Lower leg skin (tissue), 3 donors: ENCODE measurements at regions not wholly inside any gene's neighbourhood (a gene's known extent, or its start where the extent isn't known, plus 50 kb on each side); places are given as distances from the start of the nearest gene placed in this dataset.

ENCODE experiments used
- CTCF ChIP-seq, 3 donors: fragments of 450-650 bp; IDR thresholded peaks; one replicate each; pipeline ENCODE4 v1.5.1; 2016; ENCODE audit warnings: antibody characterized with exemption in 3 of 3, mild to moderate bottlenecking in 3 of 3, moderate library complexity in 2 of 3
- POLR2A ChIP-seq, 2 donors: fragments of 450-650 bp; IDR thresholded peaks; one replicate each; pipeline ENCODE4 v1.6.1; 2016 to 2017; ENCODE audit warnings: antibody characterized with exemption in 2 of 2, mild to moderate bottlenecking in 1 of 2, moderate library complexity in 1 of 2

DNA sequence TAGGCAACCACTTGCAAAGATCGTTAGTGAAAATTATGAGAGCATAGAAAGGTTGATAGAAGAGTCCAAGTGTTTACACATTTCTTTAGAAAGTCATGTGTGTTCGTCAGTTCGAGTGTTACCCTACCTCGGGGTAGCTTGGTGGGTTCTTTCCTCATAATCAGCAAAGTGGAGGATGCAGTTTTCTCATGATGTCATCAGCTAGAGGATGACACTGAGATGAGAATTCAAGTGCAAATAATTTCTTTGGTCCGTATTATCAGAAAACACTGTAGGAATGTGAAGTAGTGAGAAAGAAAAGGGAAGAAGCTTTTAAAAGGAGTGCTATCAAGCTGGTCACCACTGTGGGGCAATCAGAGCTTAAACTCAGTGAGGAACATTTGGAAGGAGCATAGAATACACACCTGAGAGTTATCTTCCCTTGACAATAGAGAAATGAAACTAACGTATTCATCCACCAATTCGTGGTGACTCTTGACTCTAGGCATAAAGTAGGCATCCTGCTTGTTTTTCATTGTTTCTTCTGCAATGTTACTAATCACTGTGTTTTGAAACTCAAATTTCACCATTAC, 1340.9 kb upstream of the TMEM132C start:
- no peak for TF ChIP-seq CTCF (IDR thresholded peaks at IDR 0.05)
- no peak for TF ChIP-seq POLR2A (IDR thresholded peaks at IDR 0.05)
